Spleen (tissue), 11 donors: ENCODE measurements at regions not wholly inside any gene's neighbourhood (a gene's known extent, or its start where the extent isn't known, plus 50 kb on each side); places are given as distances from the start of the nearest gene placed in this dataset.
A peak's percentile ranks its signal among the peaks of the same experiment; 100 is the strongest.

Source experiments
- DNase-seq: peaks from one replicate; pipeline ENCODE4 v3.0.0-alpha.2; 2020
- H3K27ac ChIP-seq, 8 donors: fragments of 200-600 bp; sonication (generic) in 7 of 8; 1 replicate in 4 of 8; 2 replicates in 4 of 8; pipeline versions ENCODE4 v1.5.0 to v1.8.0; 2016 to 2021; ENCODE audit warnings: inconsistent platforms in 4 of 8, mild to moderate bottlenecking in 4 of 8, moderate library complexity in 1 of 8
- H3K27me3 ChIP-seq, 7 donors: fragments of 200-600 bp; sonication (generic) in 6 of 7; replicated peaks in 1 of 7; 1 replicate in 4 of 7; 2 replicates in 3 of 7; pipeline versions ENCODE4 v1.5.0 to v1.8.0; 2016 to 2021; ENCODE audit warnings: inconsistent platforms in 3 of 7, mild to moderate bottlenecking in 1 of 7
- H3K36me3 ChIP-seq, 6 donors: fragments of 200-600 bp; sonication (generic) in 5 of 6; 1 replicate in 4 of 6; 2 replicates in 2 of 6; pipeline versions ENCODE4 v1.5.0 to v1.8.0; 2016 to 2021; ENCODE audit warnings: inconsistent platforms in 2 of 6
- H3K4me1 ChIP-seq, 6 donors: fragments of 200-600 bp; sonication (generic) in 5 of 6; 1 replicate in 3 of 6; 2 replicates in 3 of 6; pipeline versions ENCODE4 v1.5.0 to v1.8.0; 2016 to 2021; ENCODE audit warnings: inconsistent platforms in 3 of 6
- H3K4me3 ChIP-seq, 8 donors: fragments of 200-600 bp; sonication (generic) in 7 of 8; 1 replicate in 4 of 8; 2 replicates in 4 of 8; pipeline versions ENCODE4 v1.5.0 to v1.8.0; 2016 to 2021; ENCODE audit warnings: inconsistent platforms in 4 of 8, mild to moderate bottlenecking in 4 of 8, moderate library complexity in 2 of 8
- H3K9me3 ChIP-seq, 8 donors: fragments of 200-600 bp; sonication (generic) in 7 of 8; 1 replicate in 4 of 8; 2 replicates in 4 of 8; pipeline versions ENCODE4 v1.5.0 to v1.8.0; 2016 to 2021; ENCODE audit warnings: inconsistent platforms in 4 of 8
- CTCF ChIP-seq, 11 experiments: fragments of 200-600 bp in 7 of 11; fragments of 450-650 bp in 4 of 11; sonication (generic) in 4 of 11; IDR thresholded peaks in 8 of 11; conservative IDR thresholded peaks in 3 of 11; 1 replicate in 7 of 11; 2 replicates in 4 of 11; pipeline versions ENCODE4 v1.4.0 to v1.8.0; 2016 to 2021; ENCODE audit warnings: antibody characterized with exemption in 11 of 11, inconsistent platforms in 4 of 11, mild to moderate bottlenecking in 1 of 11
- POLR2A ChIP-seq, 3 donors: fragments of 450-650 bp; IDR thresholded peaks; one replicate each; pipeline ENCODE4 v1.5.1; 2017; ENCODE audit warnings: antibody characterized with exemption in 3 of 3, mild to moderate bottlenecking in 1 of 3
- POLR2AphosphoS5 ChIP-seq, 3 donors: sonication (generic); formaldehyde crosslinking; IDR thresholded peaks; one replicate each; pipeline ENCODE4 v1.5.1; 2017; ENCODE audit warnings: antibody characterized with exemption in 3 of 3
- WGBS, 5 donors: extraction: QIAGEN DNeasy Blood & Tissue Kit in 3 of 5; methylation state at CpG; one replicate each; pipeline versions ENCODE4 v1.1.5 to v1.1.7; 2013 to 2018; 5-methylcytosine and 5-hydroxymethylcytosine counted together
- intact Hi-C: fragments of 100-400 bp; cut with DNase I; formaldehyde crosslinking; loops from one replicate; pipeline ENCODE4 v1.15.0; 2023; ENCODE audit warnings: low total_unique reads
- donor health status: healthy with polysubstance abuse.
- donor health status: DM: no; HTN: no; CAD: no; lungs with moderate emphysema.
- donor health status: DM: no; HTN: no; CAD: no.
- donor health status: Bipolar disorder and iron deficiency.
- donor health status: healthy.
- donor health status: DM: no; HTN: no; CAD: no.
- donor health status: DM: yes; HTN: yes; CAD: no.

- intact Hi-C loops, result no loop called here
Observed at GRCh38 chr11:119904531-119905035, 175.6 kb upstream of the NECTIN1 start.

GRCh38 chr11:119903821-119904220, 174.8 kb upstream of the NECTIN1 start:
- Histone ChIP-seq H3K36me3 (no peaks in the 10 kb centered on the region), H3K4me3 (no peak overlapping the region), H3K9me3 (no peaks in the 10 kb centered on the region), H3K27ac (no peak overlapping the region), H3K27me3 (peaks cover 0 to 10% (median 0%) of the 10 kb centered on the region in 7 donors), H3K4me1 (peaks cover 0 to 4% (median 0%) of the 10 kb centered on the region in 6 donors)
- DNase-seq, result peak; percentile 64
- 81 to 93% (median 85%) methylated on average over 8 of the region's 8 CpGs for WGBS, 5 donors
- TF ChIP-seq CTCF (IDR thresholded peaks at IDR 0.05 in 8 of 11, conservative IDR thresholded peaks at IDR 0.05 in 3 of 11) (no peak), POLR2A (IDR thresholded peaks at IDR 0.05) (no peak), POLR2AphosphoS5 (IDR thresholded peaks at IDR 0.05) (no peak)
- intact Hi-C loops, result no loop called here

More at GRCh38 chr11:119904531-119905035, 175.6 kb upstream of the NECTIN1 start:
- no peak overlapping the region for H3K27ac ChIP-seq
- no peaks in the 10 kb centered on the region for H3K36me3 ChIP-seq
- no peak for TF ChIP-seq POLR2A (IDR thresholded peaks at IDR 0.05)
- TF ChIP-seq CTCF (IDR thresholded peaks at IDR 0.05 in 8 of 11, conservative IDR thresholded peaks at IDR 0.05 in 3 of 11), result no peak
- no peak for TF ChIP-seq POLR2AphosphoS5 (IDR thresholded peaks at IDR 0.05)
- no peak overlapping the region for H3K4me3 ChIP-seq
- H3K4me1 ChIP-seq, result peaks cover 0 to 4% (median 0%) of the 10 kb centered on the region in 6 donors
- peak; percentile 7 for DNase-seq
- no peaks in the 10 kb centered on the region for H3K9me3 ChIP-seq
- WGBS, 5 donors, result 84 to 92% (median 86%) methylated on average over 4 of the region's 4 CpGs
- H3K27me3 ChIP-seq, result peaks cover 0 to 10% (median 0%) of the 10 kb centered on the region in 7 donors

- no peak for TF ChIP-seq POLR2A (IDR thresholded peaks at IDR 0.05)
- TF ChIP-seq CTCF (IDR thresholded peaks at IDR 0.05 in 8 of 11, conservative IDR thresholded peaks at IDR 0.05 in 3 of 11), result no peak
- TF ChIP-seq POLR2AphosphoS5 (IDR thresholded peaks at IDR 0.05), result no peak
- Histone ChIP-seq H3K27ac (no peak overlapping the region), H3K27me3 (peaks cover 0 to 10% (median 0%) of the 10 kb centered on the region in 7 donors), H3K4me3 (no peak overlapping the region), H3K9me3 (no peaks in the 10 kb centered on the region), H3K36me3 (no peaks in the 10 kb centered on the region), H3K4me1 (peaks cover 0 to 4% (median 0%) of the 10 kb centered on the region in 6 donors)
- intact Hi-C loops, result no loop called here
- 62 to 86% (median 65%) methylated on average over 5 of the region's 5 CpGs for WGBS, 5 donors
- DNase-seq, result peak; percentile 31
Observed at GRCh38 chr11:119903389-119903788, 174.4 kb upstream of the NECTIN1 start.

GRCh38 chr11:119902656-119903231, 173.7 kb upstream of the NECTIN1 start:
- intact Hi-C loops, result no loop called here
- TF ChIP-seq CTCF (IDR thresholded peaks at IDR 0.05 in 8 of 11, conservative IDR thresholded peaks at IDR 0.05 in 3 of 11) (no peak), POLR2AphosphoS5 (IDR thresholded peaks at IDR 0.05) (no peak), POLR2A (IDR thresholded peaks at IDR 0.05) (no peak)
- H3K27me3 ChIP-seq, result peaks cover 0 to 5% (median 0%) of the 10 kb centered on the region in 7 donors
- no peaks in the 10 kb centered on the region for H3K9me3 ChIP-seq
- no peak overlapping the region for H3K4me3 ChIP-seq
- DNase-seq, result peak; percentile 1
- 74 to 89% (median 85%) methylated on average over 9 of the region's 9 CpGs for WGBS, 5 donors
- H3K36me3 ChIP-seq, result no peaks in the 10 kb centered on the region
- peaks cover 0 to 2% (median 0%) of the 10 kb centered on the region in 6 donors for H3K4me1 ChIP-seq
- no peak overlapping the region for H3K27ac ChIP-seq
